Lower leg skin (tissue), 4 donors: ENCODE measurements at regions not wholly inside any gene's neighbourhood (a gene's known extent, or its start where the extent isn't known, plus 50 kb on each side); places are given as distances from the start of the nearest gene placed in this dataset.
A peak's percentile ranks its signal among the peaks of the same experiment; 100 is the strongest.
"Not testable (repeated sequence)": the region's sequence is repeated elsewhere in the genome, so short reads cannot be mapped to it uniquely, and the experiment has no call there.

ENCODE experiments used
- DNase-seq, 2 donors: peaks; one replicate each; pipeline ENCODE4 v3.0.0-alpha.2; 2019; ENCODE audit warnings: low spot score in 2 of 2
- H3K4me3 ChIP-seq: fragments of 200-600 bp; sonication (generic); 2 replicates; pipeline ENCODE4 v1.5.1; 2017; ENCODE audit warnings: mild to moderate bottlenecking, low read depth; ENCODE audit not compliant: poor library complexity, severe bottlenecking
- POLR2A ChIP-seq, 2 donors: fragments of 450-650 bp; IDR thresholded peaks; one replicate each; pipeline ENCODE4 v1.6.1; 2016 to 2017; ENCODE audit warnings: antibody characterized with exemption in 2 of 2, mild to moderate bottlenecking in 1 of 2, moderate library complexity in 1 of 2
- WGBS, 2 donors: methylation state at CpG; one replicate each; pipeline ENCODE4 v1.1.5; 2018; 5-methylcytosine and 5-hydroxymethylcytosine counted together
- intact Hi-C: fragments of 100-400 bp; cut with DNase I; formaldehyde crosslinking; loops from one replicate; pipeline ENCODE4 v1.15.0; 2023; ENCODE audit warnings: low total_unique reads
- TF ChIP-seq, protein P1 (sequence below), 3 donors: fragments of 450-650 bp; IDR thresholded peaks; one replicate each; pipeline ENCODE4 v1.5.1; 2016; ENCODE audit warnings: antibody characterized with exemption in 3 of 3, mild to moderate bottlenecking in 3 of 3, moderate library complexity in 2 of 3

GRCh38 chr5:56298336-56299090, 65.4 kb upstream of the ANKRD55 start:
- no peak for DNase-seq
- TF ChIP-seq, protein P1, sequence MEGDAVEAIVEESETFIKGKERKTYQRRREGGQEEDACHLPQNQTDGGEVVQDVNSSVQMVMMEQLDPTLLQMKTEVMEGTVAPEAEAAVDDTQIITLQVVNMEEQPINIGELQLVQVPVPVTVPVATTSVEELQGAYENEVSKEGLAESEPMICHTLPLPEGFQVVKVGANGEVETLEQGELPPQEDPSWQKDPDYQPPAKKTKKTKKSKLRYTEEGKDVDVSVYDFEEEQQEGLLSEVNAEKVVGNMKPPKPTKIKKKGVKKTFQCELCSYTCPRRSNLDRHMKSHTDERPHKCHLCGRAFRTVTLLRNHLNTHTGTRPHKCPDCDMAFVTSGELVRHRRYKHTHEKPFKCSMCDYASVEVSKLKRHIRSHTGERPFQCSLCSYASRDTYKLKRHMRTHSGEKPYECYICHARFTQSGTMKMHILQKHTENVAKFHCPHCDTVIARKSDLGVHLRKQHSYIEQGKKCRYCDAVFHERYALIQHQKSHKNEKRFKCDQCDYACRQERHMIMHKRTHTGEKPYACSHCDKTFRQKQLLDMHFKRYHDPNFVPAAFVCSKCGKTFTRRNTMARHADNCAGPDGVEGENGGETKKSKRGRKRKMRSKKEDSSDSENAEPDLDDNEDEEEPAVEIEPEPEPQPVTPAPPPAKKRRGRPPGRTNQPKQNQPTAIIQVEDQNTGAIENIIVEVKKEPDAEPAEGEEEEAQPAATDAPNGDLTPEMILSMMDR (IDR thresholded peaks at IDR 0.05): no peak
- no peak for TF ChIP-seq POLR2A (IDR thresholded peaks at IDR 0.05)
- H3K4me3 ChIP-seq: no peak overlapping the region
- intact Hi-C loops: no loop called here
- 54 to 65% methylated on average over 8 of the region's 8 CpGs for WGBS, 2 donors

GRCh38 chr5:56297851-56298250, 64.7 kb upstream of the ANKRD55 start:
- intact Hi-C loops: no loop called here
- H3K4me3 ChIP-seq: no peak overlapping the region
- no peak for DNase-seq
- 50 to 56% methylated on average over 2 of the region's 2 CpGs for WGBS, 2 donors
- TF ChIP-seq, protein P1 (IDR thresholded peaks at IDR 0.05): no peak
- no peak for TF ChIP-seq POLR2A (IDR thresholded peaks at IDR 0.05)

GRCh38 chr5:56295311-56295710, 62.2 kb upstream of the ANKRD55 start:
- intact Hi-C loops, H3K4me3 ChIP-seq, DNase-seq: not testable (repeated sequence)
- 75 to 97% methylated on average over 9 of the region's 23 CpGs for WGBS, 2 donors

DNA sequence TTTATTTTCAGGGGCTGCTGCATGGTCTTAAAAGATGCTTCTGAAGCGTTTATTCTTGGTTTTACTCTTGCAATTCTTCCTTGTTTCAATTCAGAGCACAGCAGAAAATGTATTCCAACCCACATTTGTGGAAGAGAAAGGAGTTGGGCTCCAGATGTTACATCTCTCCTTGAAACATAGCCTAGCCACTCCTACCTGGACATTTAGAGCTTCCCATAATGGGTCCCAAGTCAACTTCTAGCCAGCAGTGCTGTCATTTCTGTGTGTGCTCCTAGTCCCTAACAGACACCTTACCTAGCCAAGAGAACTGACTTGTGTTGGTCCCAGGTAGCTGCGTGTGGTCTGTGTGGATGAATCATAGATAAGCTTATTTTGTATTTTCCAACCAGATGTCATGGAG, 61.2 kb upstream of the ANKRD55 start:
- no peak for DNase-seq
- intact Hi-C loops: no loop called here
- WGBS, 2 donors: 94 to 96% methylated on average over 2 of the region's 2 CpGs
- H3K4me3 ChIP-seq: peak overlapping the region; percentile 3
- TF ChIP-seq, protein P1 (IDR thresholded peaks at IDR 0.05): no peak
- no peak for TF ChIP-seq POLR2A (IDR thresholded peaks at IDR 0.05)

DNA sequence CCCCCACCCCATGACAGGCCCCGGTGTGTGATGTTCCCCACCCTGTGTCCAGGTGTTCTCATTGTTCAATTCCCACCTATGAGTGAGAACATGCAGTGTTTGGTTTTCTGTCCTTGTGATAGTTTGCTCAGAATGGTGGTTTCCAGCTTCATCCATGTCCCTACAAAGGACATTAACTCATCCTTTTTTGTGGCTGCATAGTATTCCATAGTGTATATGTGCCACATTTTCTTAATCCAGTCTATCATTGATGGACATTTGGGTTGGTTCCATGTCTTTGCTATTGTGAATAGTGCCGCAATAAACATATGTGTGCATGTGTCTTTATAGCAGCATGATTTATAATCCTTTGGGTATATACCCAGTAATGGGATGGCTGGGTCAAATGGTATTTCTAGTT, 59.7 kb upstream of the ANKRD55 start:
- intact Hi-C loops, DNase-seq, H3K4me3 ChIP-seq: not testable (repeated sequence)
- 92 to 98% methylated on average over 2 of the region's 2 CpGs for WGBS, 2 donors

- 52 to 55% methylated on average over 3 of the region's 3 CpGs for WGBS, 2 donors
- no peak for DNase-seq
Observed at GRCh38 chr5:56291661-56292374, 58.7 kb upstream of the ANKRD55 start.

More at GRCh38 chr5:56291661-56292374, 58.7 kb upstream of the ANKRD55 start:
- intact Hi-C loops: no loop called here
- no peak overlapping the region for H3K4me3 ChIP-seq
- TF ChIP-seq, protein P1 (IDR thresholded peaks at IDR 0.05): no peak
- TF ChIP-seq POLR2A (IDR thresholded peaks at IDR 0.05): no peak
